Activated CD4-positive, alpha-beta T cell treated with anti-CD3 and anti-CD28 coated beads, Interleukin-2, amount 50 U/mL, for 48 hours (primary cell): ENCODE measurements at regions not wholly inside any gene's neighbourhood (a gene's known extent, or its start where the extent isn't known, plus 50 kb on each side); places are given as distances from the start of the nearest gene placed in this dataset.

Experiments used
- DNase-seq, 2 experiments: peaks; one replicate each; pipeline ENCODE4 v3.0.0-alpha.2; 2020

DNA sequence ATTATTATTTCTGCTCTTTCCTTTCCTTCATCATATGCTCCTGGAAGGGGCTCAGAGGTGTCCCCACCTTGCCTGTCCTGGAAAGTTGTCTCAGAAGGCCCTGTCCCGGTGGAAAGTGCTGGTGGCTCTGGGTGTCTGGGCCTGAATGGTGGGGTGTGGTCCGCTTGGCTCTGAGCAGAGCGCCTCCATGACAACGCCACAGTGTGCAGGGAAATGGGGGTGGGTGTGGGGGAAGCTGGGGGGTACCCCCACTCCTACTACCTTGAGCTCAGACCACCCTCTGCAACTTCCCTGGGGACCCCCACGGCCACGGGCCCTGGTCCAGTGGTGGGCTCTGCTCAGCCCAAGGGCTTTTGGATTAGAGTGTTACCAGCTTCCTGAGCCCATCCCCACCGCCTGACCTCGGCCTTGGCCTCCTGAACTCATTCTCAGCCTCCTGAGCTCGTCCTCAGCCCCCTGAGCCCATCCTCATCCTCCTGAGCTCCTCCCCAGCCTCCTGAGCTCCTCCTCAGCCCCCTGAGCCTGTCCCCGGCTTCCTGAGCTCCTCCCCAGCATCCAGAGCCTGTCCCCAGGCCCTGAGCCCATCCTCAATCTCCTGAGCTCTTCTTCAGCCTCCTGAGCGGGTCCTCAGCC lies 106.4 kb upstream of the FAM20C start:
- DNase-seq = no peak

DNA sequence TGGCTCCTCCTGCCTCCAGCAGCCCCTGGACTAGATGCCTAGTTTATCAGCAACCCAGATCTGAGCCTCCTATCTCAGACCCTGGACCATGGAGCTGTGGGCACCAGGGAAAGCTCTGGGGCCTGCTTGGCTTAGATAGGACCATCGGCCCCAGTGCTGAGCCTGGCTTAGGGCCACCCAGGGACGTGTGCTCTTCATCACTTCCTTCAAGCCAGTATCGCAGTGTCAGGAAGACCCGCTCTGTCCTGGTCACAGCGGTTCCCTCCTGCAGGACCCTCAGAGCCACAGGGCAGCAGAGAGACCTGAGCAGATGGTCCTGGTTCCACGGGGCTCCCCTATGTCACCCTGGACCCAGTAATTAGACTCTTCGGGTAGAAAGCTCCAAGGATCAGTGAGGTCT lies 105.7 kb upstream of the FAM20C start:
- no peak for DNase-seq

DNA sequence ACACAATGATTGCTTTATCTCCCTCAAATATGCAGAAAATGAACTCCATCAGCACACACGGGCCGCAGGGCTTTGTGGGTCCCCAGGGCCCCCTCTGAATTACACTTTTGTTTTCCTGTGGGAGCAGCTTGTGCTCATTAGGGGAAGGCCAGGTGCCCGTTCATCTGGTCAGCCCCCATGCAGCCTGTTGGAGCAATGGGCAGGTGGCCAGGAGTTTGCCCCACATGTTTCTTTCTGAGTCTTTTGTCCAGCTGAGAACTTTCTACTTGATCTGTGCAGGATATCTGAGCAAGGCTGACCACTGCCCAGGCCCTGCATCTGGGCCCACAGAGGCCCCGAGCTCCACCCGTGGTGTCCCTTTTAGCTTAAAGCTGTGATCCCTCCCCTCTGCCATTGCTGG lies 105.3 kb upstream of the FAM20C start:
- no peak for DNase-seq

DNA sequence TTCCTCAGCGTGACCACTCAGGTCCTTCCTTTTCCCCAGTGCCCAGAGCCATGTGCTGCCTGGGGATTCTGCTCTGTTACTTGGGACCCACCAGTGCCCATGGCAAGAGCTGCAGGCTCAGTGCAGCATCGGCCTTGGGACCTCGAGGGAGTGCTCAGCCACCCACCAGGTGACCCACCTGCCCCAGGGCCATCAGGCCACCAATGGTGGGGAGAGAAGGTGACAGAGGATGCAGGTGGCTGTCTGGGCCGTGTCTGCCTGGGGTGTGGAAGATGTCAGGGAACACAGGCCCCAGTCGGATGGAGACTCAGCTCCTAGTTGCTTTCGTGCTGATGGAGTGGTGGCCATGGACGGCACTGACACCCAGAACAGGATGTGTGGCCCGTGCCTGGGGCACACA lies 104.7 kb upstream of the FAM20C start:
- DNase-seq = no peak

DNA sequence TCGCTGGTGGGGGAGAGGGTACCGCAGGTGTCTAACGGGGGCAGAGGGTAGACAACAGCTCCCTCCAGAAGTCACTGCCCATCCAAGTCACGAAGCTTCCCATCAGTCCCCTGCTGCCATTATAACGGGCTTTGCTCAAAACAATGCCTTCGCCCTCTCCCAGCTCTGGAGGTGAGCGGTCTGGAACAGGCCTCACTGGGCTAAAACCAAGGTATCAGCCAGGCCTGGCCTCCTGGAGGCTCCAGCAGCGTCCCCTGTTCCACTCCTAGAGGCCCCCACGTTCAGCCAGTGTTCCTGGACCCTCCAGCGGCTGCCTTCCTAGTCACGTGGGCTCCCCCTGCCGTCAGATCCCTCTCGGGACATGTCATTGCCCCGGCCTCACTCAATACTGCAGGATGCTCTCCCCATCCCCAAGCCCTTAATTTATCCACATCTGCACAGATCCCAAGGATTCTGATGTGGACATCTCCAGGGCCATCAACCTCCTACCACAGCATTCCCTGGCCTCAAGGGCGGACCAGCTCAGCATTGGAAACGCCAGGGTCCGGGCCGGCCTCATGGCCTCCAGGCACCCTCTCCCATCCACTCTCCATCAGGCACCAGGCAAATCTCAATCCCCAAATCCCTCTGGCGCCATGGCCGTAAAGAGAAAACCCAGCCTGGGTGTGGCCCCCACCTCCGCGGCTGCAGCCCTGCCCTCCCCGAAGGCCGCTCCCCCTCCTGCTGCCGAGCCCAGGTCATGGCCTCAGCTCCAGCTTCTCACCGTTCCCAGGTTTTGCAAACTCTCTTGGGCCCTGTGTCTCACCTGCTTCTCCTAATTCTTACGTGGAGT lies 104.1 kb upstream of the FAM20C start:
- DNase-seq = no peak

DNA sequence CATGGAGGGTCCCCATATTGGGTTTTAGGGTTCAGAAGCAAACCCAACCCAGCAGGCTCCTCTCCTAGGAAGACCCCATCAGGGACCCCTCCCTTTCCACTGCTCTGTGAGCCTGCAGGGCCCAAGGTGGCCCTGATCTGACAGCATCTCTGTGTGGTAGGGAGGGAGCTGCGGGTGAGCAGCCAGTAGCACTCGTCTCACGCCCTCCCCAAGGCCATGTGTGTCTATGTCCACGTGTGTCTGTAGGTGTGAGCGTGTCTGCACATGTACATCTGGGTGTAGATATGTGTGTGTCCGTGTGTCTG lies 103.5 kb upstream of the FAM20C start:
- no peak for DNase-seq

DNA sequence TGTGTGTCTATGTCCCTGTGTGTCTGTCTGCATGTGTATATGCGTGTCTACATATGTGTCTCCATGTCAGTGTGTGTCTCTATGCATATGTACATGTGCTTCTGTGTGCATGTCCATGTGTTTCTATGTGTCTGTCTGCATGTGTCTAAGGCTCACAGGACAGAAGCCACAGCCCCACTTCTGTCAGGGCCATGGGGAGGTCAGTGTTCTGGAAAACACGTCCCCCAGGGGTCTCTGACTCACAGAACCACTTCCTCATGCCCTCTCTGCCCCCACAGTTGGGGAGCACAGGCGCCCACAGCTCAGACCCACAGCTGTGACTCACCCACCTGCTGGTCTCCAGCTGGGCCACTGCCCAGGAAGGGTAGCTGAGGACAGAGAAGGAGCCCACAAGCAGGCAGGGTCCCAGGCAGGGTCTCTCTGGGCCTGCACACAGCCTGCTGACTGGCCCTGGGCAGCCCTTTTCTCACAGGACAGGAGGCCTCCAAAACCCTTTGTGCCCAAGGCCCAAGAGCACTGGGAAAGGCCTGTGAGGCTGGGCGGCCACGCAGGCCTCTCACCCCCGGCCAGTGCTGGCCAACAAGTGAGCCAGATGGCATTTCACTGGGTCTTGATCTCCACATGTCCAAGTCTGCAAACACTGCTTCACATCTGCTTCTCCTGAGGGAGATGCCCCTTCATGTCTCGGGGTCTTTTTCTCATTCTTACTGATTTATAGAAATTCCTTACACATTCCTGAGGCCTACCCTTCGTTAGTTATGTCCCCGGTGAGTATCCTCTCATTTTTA lies 102.9 kb upstream of the FAM20C start:
- DNase-seq = peak in 1 of 2 experiments; percentile 9

DNA sequence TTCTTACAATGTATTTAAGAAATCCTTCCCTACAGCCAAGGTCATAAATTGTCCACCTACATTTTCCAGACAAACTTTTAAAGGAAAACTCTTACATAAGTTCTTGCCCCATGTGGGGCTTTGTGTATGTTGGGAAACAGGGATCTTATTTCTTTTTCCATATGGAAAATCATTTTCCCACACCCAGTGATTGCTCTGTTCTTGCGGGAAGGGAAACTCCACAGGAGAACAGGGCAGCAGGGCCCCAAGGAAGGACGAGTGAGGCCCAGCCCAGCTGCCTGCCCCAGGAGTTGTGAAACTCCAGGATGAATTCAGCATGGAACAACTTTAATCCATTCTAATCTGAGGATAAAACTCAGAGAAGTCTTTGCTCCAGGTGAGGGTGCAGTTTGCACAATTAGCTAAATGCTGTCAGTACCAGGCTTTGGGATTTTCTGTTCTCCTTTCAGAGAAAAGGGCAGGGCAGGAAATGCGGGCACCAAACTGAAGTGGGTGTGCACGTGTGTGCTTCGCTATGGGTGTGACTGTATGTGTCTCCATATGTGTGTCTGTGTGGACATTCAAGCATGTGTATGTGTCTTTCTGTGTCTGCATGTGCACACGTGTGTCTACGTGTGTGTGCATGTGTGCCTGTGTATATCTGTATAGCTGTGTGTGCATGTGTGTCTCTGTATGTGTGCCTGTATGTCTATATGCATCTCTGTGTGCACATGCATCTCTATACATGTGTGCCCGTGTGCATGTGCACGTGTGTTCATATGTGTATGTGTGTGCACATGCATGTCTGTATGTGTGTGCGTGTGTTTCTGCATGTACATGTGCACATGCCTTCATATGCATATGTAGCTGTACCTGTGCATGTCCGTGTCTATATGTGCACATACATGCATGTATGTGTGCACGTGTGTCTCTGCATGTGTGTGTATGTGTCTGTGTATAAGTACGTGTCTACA lies 102.0 kb upstream of the FAM20C start:
- no peak for DNase-seq

DNA sequence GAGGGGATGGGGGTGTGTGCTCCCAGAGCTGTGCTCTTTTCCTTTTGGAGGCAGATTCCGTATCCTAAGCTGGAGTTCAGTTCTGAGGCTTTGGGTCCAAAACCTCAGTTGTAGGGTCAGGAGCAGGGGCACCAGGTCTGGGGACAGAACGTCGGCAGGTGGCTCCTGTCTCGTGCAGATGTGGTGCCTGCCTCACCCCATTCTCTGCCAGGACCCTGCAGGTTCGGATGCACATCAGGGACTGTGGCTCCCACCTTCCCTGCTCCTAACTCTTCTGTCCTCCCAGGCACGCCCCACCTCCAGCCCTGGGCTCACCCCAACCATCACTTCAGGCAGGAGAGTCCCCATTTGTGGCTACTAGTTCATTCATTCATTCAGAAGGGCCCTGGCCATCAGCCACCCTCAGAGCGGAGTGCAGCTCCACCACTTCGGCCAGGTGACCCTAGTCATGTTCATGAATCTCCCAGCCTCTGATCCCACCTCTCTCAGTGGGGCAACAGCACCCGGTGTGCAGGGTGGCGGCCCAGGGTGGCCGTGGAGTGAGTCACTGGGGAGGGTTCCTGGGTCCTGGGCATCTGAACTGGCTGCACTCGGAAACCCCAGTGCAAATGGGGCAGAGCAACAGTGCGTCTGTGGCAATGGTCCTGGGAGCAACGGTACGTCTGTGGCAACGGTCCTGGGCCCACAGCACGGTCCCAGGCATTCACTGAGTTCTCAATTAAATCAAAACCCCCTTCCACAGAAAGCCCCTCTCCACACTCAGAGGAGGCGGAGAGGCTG lies 100.8 kb upstream of the FAM20C start:
- DNase-seq = no peak

DNA sequence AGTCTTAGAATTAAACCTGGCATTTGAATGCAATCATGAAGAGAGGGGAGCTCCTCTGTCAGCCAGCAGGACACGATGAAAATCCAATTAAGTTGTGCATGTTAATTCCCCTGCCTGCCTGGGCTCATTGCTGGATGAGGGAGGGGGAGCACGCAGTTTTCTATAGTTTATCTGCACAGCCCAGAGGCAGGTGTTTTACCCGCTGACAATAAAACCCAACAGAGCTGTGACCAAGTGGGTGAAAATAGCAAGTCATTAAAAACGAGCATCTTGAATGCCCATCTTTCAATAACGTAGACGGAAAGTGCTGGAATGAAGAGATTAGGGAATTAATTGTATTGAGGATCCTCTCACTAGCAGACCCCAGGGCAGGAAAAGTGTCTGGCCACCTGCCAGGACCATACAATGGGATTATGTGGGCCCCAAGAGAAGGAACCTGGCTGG lies 100.1 kb upstream of the FAM20C start:
- DNase-seq = no peak

DNA sequence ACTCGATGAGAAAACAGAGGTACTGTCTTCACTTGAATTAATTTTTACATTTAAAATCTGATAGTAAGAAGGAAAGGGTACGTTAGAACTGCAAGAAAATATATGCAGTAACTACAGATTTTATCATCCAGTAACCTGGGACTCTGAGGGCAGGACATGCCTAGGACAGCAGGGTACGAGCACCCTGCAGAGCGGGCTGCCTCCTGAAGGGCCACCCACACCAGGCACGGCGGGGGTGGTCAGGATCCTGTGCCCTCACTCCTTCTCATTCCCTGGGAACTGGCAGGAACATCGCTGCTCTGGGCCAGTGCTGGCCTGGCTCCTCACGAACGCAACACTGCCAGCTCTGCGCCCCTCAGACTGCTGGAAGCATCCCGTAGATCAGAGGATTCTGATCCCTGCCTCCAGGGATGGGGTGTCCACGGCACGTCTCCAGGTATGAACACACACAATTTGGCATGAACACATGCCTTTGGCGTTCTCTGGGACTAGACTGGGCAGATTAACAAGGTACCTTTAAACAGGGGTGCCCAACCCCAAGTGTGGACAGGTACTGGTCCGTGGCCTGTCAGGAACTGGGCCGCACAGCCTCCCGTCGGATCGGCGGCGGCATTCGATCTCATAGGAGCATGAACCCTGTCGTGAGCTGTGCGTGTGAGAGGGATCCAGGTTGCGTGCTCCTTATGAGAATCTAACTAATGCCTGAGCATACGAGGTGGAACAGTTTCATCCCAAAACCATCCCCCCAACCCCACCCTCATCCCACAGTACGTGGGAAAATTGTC lies 99.3 kb upstream of the FAM20C start:
- DNase-seq = no peak

DNA sequence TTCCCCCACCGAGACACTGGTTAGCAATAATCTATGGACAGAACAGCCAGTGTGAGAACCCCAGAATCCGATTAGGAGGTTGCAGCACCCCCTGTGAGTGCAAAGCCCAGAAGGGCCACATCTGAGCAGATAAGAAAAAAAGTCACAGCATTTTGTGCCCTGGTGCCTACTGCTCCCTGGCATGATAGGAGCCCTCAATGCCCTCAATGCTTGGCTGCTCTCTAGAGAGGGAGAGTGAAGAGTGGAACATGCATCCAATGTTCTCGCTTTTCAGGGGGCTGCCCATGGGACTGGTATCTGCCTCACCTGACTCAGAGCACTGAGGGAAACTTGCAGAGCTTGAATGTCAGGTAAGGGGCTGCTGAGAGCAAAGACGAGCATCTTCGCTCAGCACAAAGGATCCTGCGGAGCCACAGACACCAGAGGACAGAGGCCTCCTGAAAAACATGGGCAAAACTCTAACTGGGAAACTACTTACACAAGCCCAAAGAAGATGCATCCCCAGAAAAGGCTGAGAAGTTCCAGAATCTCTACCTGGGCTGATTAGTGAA lies 98.0 kb upstream of the FAM20C start:
- DNase-seq = no peak

DNA sequence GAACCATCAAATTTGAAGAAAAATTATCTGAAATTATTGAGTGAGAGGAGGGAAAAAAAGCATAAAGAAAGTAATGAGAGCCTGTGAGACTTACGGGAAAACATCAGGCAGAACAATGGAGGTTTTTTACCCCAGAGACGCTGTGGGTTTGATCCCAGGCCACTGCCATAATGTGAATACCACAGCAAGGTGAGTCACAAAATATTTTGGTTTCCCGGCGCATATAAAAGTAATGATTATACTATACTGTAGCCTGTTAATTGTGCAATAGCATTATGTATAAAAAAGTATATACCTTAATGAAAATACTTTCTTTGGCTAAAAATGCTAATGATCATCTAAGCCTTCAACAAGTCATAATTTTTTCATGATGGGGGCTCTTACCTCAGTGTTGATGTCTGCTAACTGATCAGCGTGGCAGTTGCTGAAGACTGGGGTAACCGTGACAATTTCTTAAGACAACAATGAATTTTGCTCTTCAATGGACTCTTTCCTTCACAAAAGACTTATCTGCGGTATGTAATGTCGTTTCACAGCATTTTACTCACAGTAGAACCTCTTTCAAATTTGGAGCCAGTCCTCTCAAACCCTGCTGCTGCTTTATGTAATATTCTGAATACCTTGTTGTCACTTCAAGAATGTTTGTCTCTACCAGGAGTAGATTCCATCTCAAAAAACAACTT lies 97.0 kb upstream of the FAM20C start:
- no peak for DNase-seq

DNA sequence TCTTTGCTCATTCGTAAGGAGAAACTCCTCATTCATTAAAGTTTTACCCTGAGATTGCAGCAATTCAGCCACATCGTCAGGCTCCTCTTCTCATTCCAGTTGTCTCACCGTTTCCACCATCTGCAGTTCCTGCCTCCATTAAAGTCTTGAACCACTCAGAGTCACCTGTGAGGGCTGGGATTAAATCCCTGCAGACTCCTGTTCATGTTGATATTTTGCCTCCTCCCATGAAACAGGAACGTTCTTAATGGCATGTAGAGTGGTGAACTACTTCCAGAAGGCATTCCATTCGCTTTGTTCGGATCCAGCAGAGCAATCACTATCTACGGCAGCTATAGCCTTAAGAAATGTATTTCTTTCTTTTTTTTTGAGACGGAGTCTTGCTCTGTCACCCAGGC lies 96.5 kb upstream of the FAM20C start:
- no peak for DNase-seq

DNA sequence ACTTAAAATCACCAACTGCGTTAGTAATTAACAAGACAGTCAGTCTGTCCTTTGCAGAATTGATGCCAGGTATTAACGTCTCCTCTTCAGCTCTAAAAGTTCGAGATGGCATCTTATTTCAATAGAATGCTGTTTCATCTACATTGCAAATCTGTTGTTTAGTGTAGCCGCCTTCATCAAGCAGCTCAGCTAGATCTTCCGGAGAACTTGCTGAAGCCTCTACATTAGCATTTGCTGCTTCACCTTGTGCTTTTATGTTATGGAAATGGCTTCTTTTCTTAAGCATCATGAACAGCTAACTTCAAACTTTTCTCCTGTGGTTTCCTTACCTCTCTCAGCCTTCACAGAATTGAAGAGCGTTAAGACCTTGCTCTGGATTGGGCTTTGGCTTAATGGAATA lies 95.5 kb upstream of the FAM20C start:
- no peak for DNase-seq

DNA sequence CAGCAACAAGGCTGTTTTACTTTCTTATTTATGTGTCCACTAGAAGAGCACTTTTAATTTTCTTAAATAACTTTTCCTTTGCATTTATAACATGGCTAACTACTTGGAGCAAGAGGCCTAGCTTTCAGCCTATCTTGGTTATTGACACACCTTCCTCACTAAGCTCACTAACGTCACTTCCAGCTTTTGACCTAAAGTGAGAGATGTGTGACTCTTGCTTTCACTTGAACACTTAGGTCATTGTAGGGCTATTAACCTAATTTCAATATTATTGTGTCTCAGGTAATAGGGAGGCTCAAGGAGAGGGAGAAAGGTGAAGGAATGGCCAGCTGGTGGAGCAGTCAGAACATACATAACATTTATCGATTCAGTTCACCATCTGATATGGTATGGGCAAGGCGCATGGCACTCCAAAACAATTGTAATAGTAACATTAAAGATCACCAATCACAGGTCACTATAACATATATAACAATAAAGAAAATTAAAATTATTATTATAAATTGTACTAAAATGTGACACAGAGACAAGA lies 95.0 kb upstream of the FAM20C start:
- DNase-seq = no peak

DNA sequence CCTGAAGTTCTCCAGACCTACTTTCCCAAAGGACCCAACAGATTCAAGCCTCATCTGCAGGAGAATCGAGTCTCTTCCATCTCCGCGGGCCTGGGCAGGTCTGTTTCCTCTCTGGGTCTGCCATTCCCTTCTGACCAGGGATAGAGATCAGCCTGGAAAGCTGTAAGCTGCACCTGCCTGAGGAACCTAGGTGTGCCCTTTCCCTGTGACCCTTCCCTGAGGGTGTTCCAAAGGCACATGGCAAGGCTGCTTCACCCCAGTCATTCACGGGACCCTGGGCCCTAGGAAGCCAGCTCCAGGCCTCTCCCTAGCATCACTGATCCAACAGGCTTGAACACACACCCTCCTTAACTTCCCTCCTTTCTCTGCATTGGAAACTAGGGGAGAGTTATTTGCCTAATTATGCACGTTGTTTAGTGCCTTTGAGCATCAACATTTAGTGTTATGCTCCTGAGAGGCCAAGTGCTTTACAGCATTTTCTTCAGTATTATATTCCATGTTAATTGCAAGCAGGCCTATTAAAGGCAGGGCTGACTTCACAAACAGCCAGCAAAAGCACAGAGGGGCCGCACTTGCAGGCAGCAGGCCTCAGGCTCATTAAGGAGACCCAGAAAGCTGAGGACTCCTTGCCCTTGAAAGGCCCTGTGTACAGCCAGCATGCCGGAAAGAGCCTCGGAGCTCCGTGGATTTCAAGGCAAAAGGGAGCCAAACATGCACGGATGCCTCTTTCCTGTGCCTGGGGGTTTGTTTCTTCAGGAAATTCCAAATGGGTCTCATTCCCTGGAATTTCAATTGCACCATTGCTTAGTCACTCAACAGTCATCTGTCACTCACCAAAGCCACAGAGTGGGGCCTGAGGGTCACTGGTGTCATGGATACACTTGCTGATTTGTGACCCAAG lies 91.0 kb upstream of the FAM20C start:
- DNase-seq = no peak

DNA sequence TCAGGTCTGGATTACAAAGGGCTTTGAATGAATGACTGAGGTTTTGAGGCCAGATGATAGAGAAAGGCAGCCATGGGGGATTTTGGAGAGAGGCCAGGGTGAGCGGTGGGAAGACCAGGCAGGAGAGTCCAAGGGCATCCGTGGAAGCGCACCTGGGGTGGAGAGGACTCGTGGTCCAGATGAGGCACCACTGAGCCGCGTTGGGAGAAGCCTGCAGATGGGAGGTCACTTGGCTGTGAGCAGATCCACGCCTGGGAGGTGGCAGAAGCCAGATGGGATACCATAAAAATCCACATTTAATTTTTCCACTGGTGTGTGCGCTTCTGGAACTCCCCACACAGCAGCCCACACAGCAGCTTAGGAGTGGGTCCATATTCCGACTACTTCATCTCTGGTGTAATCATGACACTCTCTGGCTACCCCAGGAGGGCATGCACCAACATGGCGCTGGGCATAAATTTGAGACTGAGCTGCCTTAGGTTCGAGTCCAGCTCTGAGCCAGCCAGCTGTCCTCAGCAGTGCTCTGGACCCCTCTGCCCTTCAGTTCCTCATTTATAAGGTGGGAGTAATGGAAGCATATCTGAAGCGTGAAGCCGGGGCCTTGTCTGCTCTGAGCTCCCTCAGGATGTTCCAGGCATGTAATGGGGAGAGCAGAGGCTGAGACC lies 90.2 kb upstream of the FAM20C start:
- no peak for DNase-seq
